GM12878 (cell line): ENCODE measurements at regions not wholly inside any gene's neighbourhood (a gene's known extent, or its start where the extent isn't known, plus 50 kb on each side); places are given as distances from the start of the nearest gene placed in this dataset.

ENCODE experiments used
- ATAC-seq: fragments of 200-7000 bp; cut with Tn5 transposase; 3 replicates; pipeline ENCODE4 v1.9.1; 2020; ENCODE audit warnings: mild to moderate bottlenecking, moderate library complexity
- BruUV-seq: library from RNA; stranded (reverse); fragments of 400-500 nt; replicated peaks from 2 replicates; lab custom pipeline; 2021; lab: Mats Ljungman, UMichigan
- CTCF ChIA-PET: fragments of 300-600 bp; sonication (Branson Sonifier 250); formaldehyde crosslinking; extraction: SDS; loops from one replicate; lab custom pipeline; 2021; ENCODE audit warnings: inconsistent platforms; lab: Yijun Ruan, JAX
- POLR2A ChIA-PET: fragments of 350-600 bp; formaldehyde crosslinking; extraction: SDS; loops from one replicate; lab custom pipeline; 2021; ENCODE audit warnings: inconsistent platforms; lab: Charles Lee
- RAD21 ChIA-PET: fragments of 300-600 bp; sonication (Branson Sonifier 250); formaldehyde crosslinking; loops from one replicate; lab custom pipeline; 2023; ENCODE audit warnings: antibody characterized with exemption; ENCODE audit not compliant: unreplicated experiment; lab: Charles Lee
- SMC1A ChIA-PET: fragments of 300-600 bp; sonication (Branson Sonifier 250); formaldehyde crosslinking; loops from one replicate; lab custom pipeline; 2023; ENCODE audit not compliant: unreplicated experiment, uncharacterized antibody; lab: Charles Lee
- DNase-seq: peaks from one replicate; pipeline ENCODE4 v3.0.0-alpha.2; 2011; ENCODE audit warnings: low read depth, low spot score
- FAIRE-seq: peaks from 3 replicates; lab custom pipeline; 2011; peaks lifted over from hg19 to GRCh38; lab: Jason Lieb, UNC
- H2AFZ ChIP-seq: 2 replicates; pipeline ENCODE4 v1.6.0; 2011; ENCODE audit warnings: low read depth, low read length, control low read depth; ENCODE audit not compliant: control insufficient read depth
- H3K27ac ChIP-seq: 2 replicates; pipeline ENCODE4 v1.5.1; 2011; ENCODE audit warnings: control low read depth; ENCODE audit not compliant: control insufficient read depth, insufficient read depth
- H3K27me3 ChIP-seq, 2 experiments: replicated peaks in 1 of 2; 2 replicates each; pipeline versions ENCODE4 v1.6.0 to v1.6.1; 2011; ENCODE audit warnings: low read length in 1 of 2; ENCODE audit not compliant: control insufficient read depth in 2 of 2, insufficient read depth in 2 of 2
- H3K36me3 ChIP-seq, 2 experiments: 2 replicates each; pipeline ENCODE4 v1.5.1; 2011; ENCODE audit warnings: low read length in 1 of 2; ENCODE audit not compliant: control insufficient read depth in 2 of 2, insufficient read depth in 2 of 2
- H3K4me1 ChIP-seq: 2 replicates; pipeline ENCODE4 v1.6.1; 2011; ENCODE audit warnings: mild to moderate bottlenecking, low read length, moderate library complexity, mixed read lengths; ENCODE audit not compliant: control insufficient read depth, insufficient read depth
- H3K4me2 ChIP-seq: 2 replicates; pipeline ENCODE4 v1.6.0; 2011; ENCODE audit warnings: control low read depth; ENCODE audit not compliant: control insufficient read depth, insufficient read depth
- H3K4me3 ChIP-seq: fragments of 200-600 bp; sonication (generic); 2 replicates; pipeline ENCODE4 v1.5.1; 2016
- H3K79me2 ChIP-seq: 2 replicates; pipeline ENCODE4 v1.6.0; 2011; ENCODE audit warnings: low read length; ENCODE audit not compliant: control insufficient read depth, insufficient read depth
- H3K9ac ChIP-seq: 2 replicates; pipeline ENCODE4 v1.8.0; 2011; ENCODE audit warnings: low read length, control low read depth, mixed read lengths; ENCODE audit not compliant: control insufficient read depth, insufficient read depth
- H3K9me3 ChIP-seq: replicated peaks from 3 replicates; pipeline ENCODE4 v1.5.1; 2011; ENCODE audit warnings: mild to moderate bottlenecking, low read length; ENCODE audit not compliant: control insufficient read depth, insufficient read depth
- H4K20me1 ChIP-seq: 2 replicates; pipeline ENCODE4 v1.6.0; 2011; ENCODE audit not compliant: control insufficient read depth, insufficient read depth
- EP300 ChIP-seq, 2 experiments: fragments of 150-350 bp in 1 of 2; IDR thresholded peaks; 2 replicates each; pipeline ENCODE4 v1.6.1; 2011 to 2012; ENCODE audit warnings: low read depth in 2 of 2, low read length in 2 of 2, borderline replicate concordance in 1 of 2, improper control_type of control experiment in 1 of 2, inconsistent platforms in 1 of 2; ENCODE audit not compliant: control insufficient read depth in 1 of 2
- FOXM1 ChIP-seq: IDR thresholded peaks from 2 replicates; pipeline ENCODE4 v1.6.1; 2012; ENCODE audit warnings: low read depth, mild to moderate bottlenecking, inconsistent platforms, low read length, moderate library complexity
- GATAD2B ChIP-seq: fragments of 450-650 bp; conservative IDR thresholded peaks from 2 replicates; pipeline ENCODE4 v1.6.1; 2017; ENCODE audit warnings: low read depth, mild to moderate bottlenecking, moderate library complexity
- KDM1A ChIP-seq: fragments of 200-600 bp; sonication (generic); IDR thresholded peaks from 2 replicates; pipeline ENCODE4 v1.6.1; 2016; ENCODE audit warnings: borderline replicate concordance
- LARP7 ChIP-seq: fragments of 450-650 bp; IDR thresholded peaks from 2 replicates; pipeline ENCODE4 v1.6.1; 2017; ENCODE audit warnings: mild to moderate bottlenecking
- NFIC ChIP-seq: IDR thresholded peaks from 2 replicates; pipeline ENCODE4 v1.6.1; 2012; ENCODE audit warnings: low read depth, mild to moderate bottlenecking, inconsistent platforms, low read length, moderate library complexity
- NRF1 ChIP-seq: conservative IDR thresholded peaks from 2 replicates; pipeline ENCODE4 v1.6.1; 2011; ENCODE audit warnings: mild to moderate bottlenecking, low read depth, low read length, improper control_type of control experiment
- RAD21 ChIP-seq: IDR thresholded peaks from 2 replicates; pipeline ENCODE4 v1.6.1; 2011; ENCODE audit warnings: mild to moderate bottlenecking, low read depth, low read length, moderate library complexity; ENCODE audit not compliant: insufficient read depth
- RAD51 ChIP-seq: fragments of 450-650 bp; IDR thresholded peaks from 2 replicates; pipeline ENCODE4 v1.6.1; 2016; ENCODE audit warnings: moderate library complexity, mild to moderate bottlenecking, inconsistent platforms
- RELA ChIP-seq: fragments of 450-650 bp; IDR thresholded peaks from 2 replicates; pipeline ENCODE4 v1.8.0; 2014; ENCODE audit warnings: borderline replicate concordance; ENCODE audit not compliant: partially characterized antibody
- SMC3 ChIP-seq: IDR thresholded peaks from 2 replicates; pipeline ENCODE4 v1.6.1; 2011; ENCODE audit warnings: low read length, improper control_type of control experiment, borderline replicate concordance
- SREBF1 ChIP-seq: IDR thresholded peaks from 2 replicates; pipeline ENCODE4 v1.6.1; 2012; ENCODE audit warnings: mild to moderate bottlenecking, low read length
- ZNF217 ChIP-seq: fragments of 450-650 bp; IDR thresholded peaks from 2 replicates; pipeline ENCODE4 v1.6.1; 2017; ENCODE audit warnings: antibody characterized with exemption, mild to moderate bottlenecking
- WGBS: methylation state at CpG from one replicate; pipeline ENCODE4 v1.1.6; 2016; ENCODE audit warnings: low lambda C conversion rate; ENCODE audit not compliant: insufficient replicate concordance, insufficient coverage; ENCODE audit errors: missing lambda C conversion rate; 5-methylcytosine and 5-hydroxymethylcytosine counted together
- in situ Hi-C: fragments of 300-500 bp; cut with MboI; formaldehyde crosslinking; loops from 9 replicates; pipeline ENCODE4 v1.14.3; 2018; ENCODE audit warnings: mixed read lengths
- intact Hi-C: fragments of 100-400 bp; cut with micrococcal nuclease; formaldehyde crosslinking; loops from one replicate; pipeline ENCODE4 v1.14.2; 2022; ENCODE audit not compliant: unreplicated experiment
- TF ChIP-seq, protein P1 (sequence below): fragments of 450-650 bp; IDR thresholded peaks from 2 replicates; pipeline ENCODE4 v1.6.1; 2016; ENCODE audit warnings: mild to moderate bottlenecking

DNA sequence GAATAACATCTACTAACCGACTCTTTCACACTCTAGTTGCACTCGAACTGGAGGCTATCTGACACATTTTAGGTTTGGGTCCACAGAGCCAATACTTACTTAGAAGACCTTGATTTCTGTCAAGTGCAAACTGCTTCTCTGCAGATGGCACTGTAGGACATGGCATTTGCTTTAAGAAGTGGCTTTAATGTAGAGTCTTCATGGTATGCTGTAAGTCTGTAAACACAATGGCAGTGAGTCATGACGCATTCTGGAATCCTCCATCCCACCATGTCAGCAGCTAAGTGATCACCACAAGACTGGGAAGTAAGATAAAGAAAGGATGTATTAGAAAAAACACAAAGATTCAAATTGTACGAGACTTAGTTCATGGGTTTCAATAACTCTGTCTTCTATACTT is 377.0 kb upstream of the NOX3 start:
- no peaks in the 10 kb centered on the region for H3K79me2 ChIP-seq
- POLR2A ChIA-PET: no interaction called here
- intact Hi-C loops: no loop called here
- H2AFZ ChIP-seq: no peak overlapping the region
- no peak overlapping the region for H3K27ac ChIP-seq
- no TSS peak for BruUV-seq
- H3K4me3 ChIP-seq: no peak overlapping the region
- peak; percentile 49; the same call in 2 of the 3 replicates for ATAC-seq
- FAIRE-seq: no peak
- no peak for TF ChIP-seq LARP7
- TF ChIP-seq NRF1: no peak
- no peak for TF ChIP-seq EP300 (IDR thresholded peaks at IDR 0.05; ENCODE audit: borderline replicate concordance in 1 of 2, control insufficient read depth in 1 of 2, low read depth in 2 of 2, low read length in 2 of 2)
- TF ChIP-seq, protein P1, sequence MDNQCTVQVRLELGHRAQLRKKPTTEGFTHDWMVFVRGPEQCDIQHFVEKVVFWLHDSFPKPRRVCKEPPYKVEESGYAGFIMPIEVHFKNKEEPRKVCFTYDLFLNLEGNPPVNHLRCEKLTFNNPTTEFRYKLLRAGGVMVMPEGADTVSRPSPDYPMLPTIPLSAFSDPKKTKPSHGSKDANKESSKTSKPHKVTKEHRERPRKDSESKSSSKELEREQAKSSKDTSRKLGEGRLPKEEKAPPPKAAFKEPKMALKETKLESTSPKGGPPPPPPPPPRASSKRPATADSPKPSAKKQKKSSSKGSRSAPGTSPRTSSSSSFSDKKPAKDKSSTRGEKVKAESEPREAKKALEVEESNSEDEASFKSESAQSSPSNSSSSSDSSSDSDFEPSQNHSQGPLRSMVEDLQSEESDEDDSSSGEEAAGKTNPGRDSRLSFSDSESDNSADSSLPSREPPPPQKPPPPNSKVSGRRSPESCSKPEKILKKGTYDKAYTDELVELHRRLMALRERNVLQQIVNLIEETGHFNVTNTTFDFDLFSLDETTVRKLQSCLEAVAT: no peak
- no peak for TF ChIP-seq GATAD2B
- no peak for TF ChIP-seq RELA
- TF ChIP-seq SREBF1: no peak
- TF ChIP-seq SMC3: peak; percentile 29; the same call in 1 of the 2 replicates
- no peak for TF ChIP-seq FOXM1
- no peak for TF ChIP-seq NFIC
- no peak for TF ChIP-seq KDM1A
- no peak for TF ChIP-seq ZNF217
- TF ChIP-seq RAD21: 0 out of 2 replicates have a peak, but pooled peaks have one; percentile 17
- TF ChIP-seq RAD51: no peak
- TF ChIP-seq, all 136 proteins: peak for 2
- no peaks in the 10 kb centered on the region for H3K9me3 ChIP-seq
- H4K20me1 ChIP-seq: no peaks in the 10 kb centered on the region
- ChIA-PET CTCF (no interaction called here), RAD21 (no interaction called here), SMC1A (no interaction called here)
- no peaks in the 10 kb centered on the region for H3K36me3 ChIP-seq
- no peaks in the 10 kb centered on the region for H3K4me1 ChIP-seq
- 17% methylated on average over 4 of the region's 4 CpGs for WGBS
- H3K4me2 ChIP-seq: no peak overlapping the region
- no peaks in the 10 kb centered on the region for H3K27me3 ChIP-seq
- H3K9ac ChIP-seq: no peak overlapping the region
- DNase-seq: no peak
- in situ Hi-C loops: no loop called here
